SK-N-SH (cell line): ENCODE measurements at regions not wholly inside any gene's neighbourhood (a gene's known extent, or its start where the extent isn't known, plus 50 kb on each side); places are given as distances from the start of the nearest gene placed in this dataset.

Experiments
- CTCF ChIA-PET: fragments of 300-600, 350-600 bp; formaldehyde crosslinking; extraction: SDS; loops from one replicate; lab custom pipeline; 2021; lab: Yijun Ruan, JAX
- POLR2A ChIA-PET: fragments of 350-600 bp; sonication (Branson Sonifier 250); formaldehyde crosslinking; extraction: SDS; loops from one replicate; lab custom pipeline; 2020; ENCODE audit warnings: antibody characterized with exemption, inconsistent platforms; lab: Yijun Ruan, JAX
- DNase-seq: peaks from one replicate; pipeline ENCODE4 v3.0.0; 2012
- H2AFZ ChIP-seq: fragments of 200-600 bp; sonication (generic); 2 replicates; pipeline ENCODE4 v1.8.1; 2016; ENCODE audit warnings: antibody characterized with exemption, mild to moderate bottlenecking, low read depth
- H3F3A ChIP-seq: fragments of 200-600 bp; sonication (generic); replicated peaks from 2 replicates; pipeline ENCODE3; 2016; ENCODE audit warnings: antibody characterized with exemption, mild to moderate bottlenecking; ENCODE audit not compliant: insufficient read depth
- H3K27ac ChIP-seq, 2 experiments: fragments of 200-500 bp in 1 of 2; fragments of 200-600 bp in 1 of 2; sonication (Bioruptor generic) in 1 of 2; sonication (generic), shearing (Covaris generic) in 1 of 2; 2 replicates each; pipeline versions ENCODE4 v1.5.1 to v1.6.1; 2014 to 2016; ENCODE audit warnings: low read depth in 2 of 2, inconsistent platforms in 1 of 2, low read length in 1 of 2, mild to moderate bottlenecking in 1 of 2, mixed read lengths in 1 of 2
- H3K27me3 ChIP-seq: fragments of 200-600 bp; sonication (generic), shearing (Covaris generic); 2 replicates; pipeline ENCODE4 v1.6.1; 2016; ENCODE audit warnings: mixed run types; ENCODE audit not compliant: insufficient read depth
- H3K36me3 ChIP-seq, 2 experiments: fragments of 200-500 bp in 1 of 2; fragments of 200-600 bp in 1 of 2; sonication (Bioruptor generic) in 1 of 2; sonication (generic) in 1 of 2; replicated peaks in 1 of 2; 2 replicates each; pipeline versions ENCODE3 to v1.5.1; 2014 to 2016; ENCODE audit warnings: low read length in 1 of 2, mild to moderate bottlenecking in 1 of 2; ENCODE audit not compliant: insufficient read depth in 2 of 2, control insufficient read depth in 1 of 2
- H3K4me1 ChIP-seq, 2 experiments: fragments of 200-500 bp in 1 of 2; fragments of 200-600 bp in 1 of 2; sonication (Bioruptor generic) in 1 of 2; sonication (generic), shearing (Covaris generic) in 1 of 2; 2 replicates each; pipeline versions ENCODE4 v1.5.1 to v1.6.1; 2014 to 2016; ENCODE audit warnings: low read depth in 1 of 2, low read length in 1 of 2, mixed run types in 1 of 2; ENCODE audit not compliant: insufficient read depth in 2 of 2, control insufficient read depth in 1 of 2
- H3K4me2 ChIP-seq: fragments of 200-600 bp; sonication (generic), shearing (Covaris generic); 2 replicates; pipeline ENCODE4 v1.6.1; 2017; ENCODE audit warnings: mixed run types
- H3K4me3 ChIP-seq, 2 experiments: fragments of 200-500 bp in 1 of 2; fragments of 200-600 bp in 1 of 2; sonication (Bioruptor generic) in 1 of 2; sonication (generic), shearing (Covaris generic) in 1 of 2; 2 replicates each; pipeline versions ENCODE4 v1.5.1 to v1.8.1; 2014 to 2016; ENCODE audit warnings: low read depth in 2 of 2, inconsistent platforms in 1 of 2, low read length in 1 of 2, mild to moderate bottlenecking in 1 of 2, mixed read lengths in 1 of 2, moderate library complexity in 1 of 2
- H3K79me2 ChIP-seq: fragments of 200-600 bp; sonication (generic); 2 replicates; pipeline ENCODE4 v1.8.1; 2017; ENCODE audit warnings: mild to moderate bottlenecking; ENCODE audit not compliant: insufficient read depth
- H3K9ac ChIP-seq: fragments of 200-600 bp; sonication (generic); 2 replicates; pipeline ENCODE4 v1.6.1; 2017; ENCODE audit warnings: mixed run types
- H3K9me2 ChIP-seq: fragments of 200-600 bp; sonication (generic); 2 replicates; pipeline ENCODE4 v1.6.1; 2017; ENCODE audit warnings: mixed run types
- H3K9me3 ChIP-seq: fragments of 200-600 bp; sonication (generic); 2 replicates; pipeline ENCODE4 v1.6.1; 2017; ENCODE audit warnings: mixed run types, mild to moderate bottlenecking, moderate library complexity
- H4K20me1 ChIP-seq: fragments of 200-600 bp; sonication (generic); 2 replicates; pipeline ENCODE4 v1.6.1; 2017; ENCODE audit warnings: mild to moderate bottlenecking, mixed run types; ENCODE audit not compliant: insufficient read depth
- CHD2 ChIP-seq: fragments of 150-350 bp; IDR thresholded peaks from 2 replicates; pipeline ENCODE4 v1.6.1; 2018; ENCODE audit warnings: low read length; ENCODE audit not compliant: partially characterized antibody
- CTCF ChIP-seq: fragments of 200-600 bp; sonication (generic); IDR thresholded peaks from 2 replicates; pipeline ENCODE4 v1.6.1; 2017; ENCODE audit warnings: antibody characterized with exemption, mild to moderate bottlenecking, moderate library complexity
- ELF1 ChIP-seq: IDR thresholded peaks from 2 replicates; pipeline ENCODE4 v1.4.0; 2012
- EP300 ChIP-seq, 2 experiments: IDR thresholded peaks; 2 replicates each; pipeline versions ENCODE4 v1.4.0 to v1.6.1; 2012; ENCODE audit warnings: borderline replicate concordance in 1 of 2, low read depth in 1 of 2, low read length in 1 of 2
- FOSL2 ChIP-seq: IDR thresholded peaks from 2 replicates; pipeline ENCODE4 v1.4.0; 2012; ENCODE audit warnings: low read depth, mild to moderate bottlenecking, moderate library complexity, borderline replicate concordance
- FOXM1 ChIP-seq: IDR thresholded peaks from 2 replicates; pipeline ENCODE4 v1.4.0; 2012; ENCODE audit warnings: low read depth, mild to moderate bottlenecking
- GABPA ChIP-seq: IDR thresholded peaks from 2 replicates; pipeline ENCODE4 v1.4.0; 2012; ENCODE audit warnings: low read depth, mild to moderate bottlenecking
- GATA2 ChIP-seq: sonication (generic); formaldehyde crosslinking; IDR thresholded peaks from 2 replicates; pipeline ENCODE4 v1.5.0; 2020; ENCODE audit warnings: mild to moderate bottlenecking, missing genetic modification reagents
- JUND ChIP-seq: IDR thresholded peaks from 2 replicates; pipeline ENCODE4 v1.4.0; 2012
- MAX ChIP-seq: IDR thresholded peaks from 2 replicates; pipeline ENCODE4 v1.4.0; 2012; ENCODE audit warnings: low read depth
- MXI1 ChIP-seq: IDR thresholded peaks from 2 replicates; pipeline ENCODE4 v1.6.1; 2012; ENCODE audit warnings: mild to moderate bottlenecking, low read depth, low read length, improper control_type of control experiment
- NFIC ChIP-seq: IDR thresholded peaks from 2 replicates; pipeline ENCODE4 v1.4.0; 2012; ENCODE audit warnings: borderline replicate concordance
- POLR2AphosphoS5 ChIP-seq: IDR thresholded peaks from 2 replicates; pipeline ENCODE4 v1.6.1; 2012; ENCODE audit warnings: low read depth, low read length
- RFX5 ChIP-seq: IDR thresholded peaks from 2 replicates; pipeline ENCODE4 v1.6.1; 2012; ENCODE audit warnings: mild to moderate bottlenecking, improper control_type of control experiment, low read length
- RXRA ChIP-seq: IDR thresholded peaks from 2 replicates; pipeline ENCODE4 v1.4.0; 2012; ENCODE audit warnings: low read depth, mild to moderate bottlenecking, borderline replicate concordance
- TAF1 ChIP-seq: IDR thresholded peaks from 2 replicates; pipeline ENCODE4 v1.6.1; 2012; ENCODE audit warnings: low read depth, mild to moderate bottlenecking, low read length, moderate library complexity, borderline replicate concordance
- TCF12 ChIP-seq: IDR thresholded peaks from 2 replicates; pipeline ENCODE4 v1.4.0; 2012
- TEAD4 ChIP-seq: IDR thresholded peaks from 2 replicates; pipeline ENCODE4 v1.4.0; 2012; ENCODE audit warnings: mild to moderate bottlenecking, borderline replicate concordance; ENCODE audit not compliant: insufficient read depth
- YY1 ChIP-seq: IDR thresholded peaks from 2 replicates; pipeline ENCODE4 v1.4.0; 2012; ENCODE audit warnings: low read depth, mild to moderate bottlenecking
- WGBS: methylation state at CpG from one replicate; pipeline ENCODE4 v1.1.6; 2017; ENCODE audit warnings: low lambda C conversion rate; 5-methylcytosine and 5-hydroxymethylcytosine counted together
- TF ChIP-seq, protein P1 (sequence below): IDR thresholded peaks from 2 replicates; pipeline ENCODE4; 2012
- TF ChIP-seq, protein P2 (sequence below): fragments of 150-350 bp; IDR thresholded peaks from 2 replicates; pipeline ENCODE4 v1.6.1; 2017; ENCODE audit warnings: antibody characterized with exemption, low read length, low read depth, borderline replicate concordance

DNA sequence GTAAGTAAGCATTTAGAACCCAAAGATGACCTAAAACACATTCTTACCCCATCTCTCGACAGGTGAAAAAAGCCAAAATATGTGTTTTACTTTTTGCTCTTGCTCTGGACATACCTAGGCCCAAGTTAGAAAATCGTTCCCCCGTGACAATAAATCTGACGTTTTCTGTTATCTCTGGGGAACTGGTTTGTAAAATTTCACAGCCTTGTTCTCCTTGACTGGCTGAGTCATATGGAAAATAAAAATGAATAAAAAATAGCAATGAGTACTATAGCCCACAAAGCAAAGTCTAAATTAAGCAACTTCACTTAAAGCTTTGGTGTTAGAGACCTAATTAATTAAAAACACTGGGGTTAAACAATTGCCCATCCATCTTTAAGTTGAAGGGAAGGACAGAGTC is 286.9 kb upstream of the CLINT1 start:
- H4K20me1 ChIP-seq, result no peaks in the 10 kb centered on the region
- POLR2A ChIA-PET, result no interaction called here
- no peaks in the 10 kb centered on the region for H3K36me3 ChIP-seq
- 60% methylated on average over 4 of the region's 4 CpGs for WGBS
- no peak overlapping the region for H3K27ac ChIP-seq
- peaks cover 0 to 6% of the 10 kb centered on the region in 2 experiments; a peak in 2 of 4 replicates for H3K4me1 ChIP-seq
- H3F3A ChIP-seq, result no peaks in the 10 kb centered on the region
- TF ChIP-seq RXRA (no peak), FOXM1 (no peak), TEAD4 (no peak), EP300 (IDR thresholded peaks at IDR 0.05; ENCODE audit: borderline replicate concordance in 1 of 2, low read depth in 1 of 2, low read length in 1 of 2) (no peak), NFIC (no peak), TAF1 (no peak), YY1 (no peak), GABPA (no peak), CHD2 (no peak), ELF1 (no peak), JUND (no peak), GATA2 (no peak), POLR2AphosphoS5 (no peak)
- TF ChIP-seq, protein P1, sequence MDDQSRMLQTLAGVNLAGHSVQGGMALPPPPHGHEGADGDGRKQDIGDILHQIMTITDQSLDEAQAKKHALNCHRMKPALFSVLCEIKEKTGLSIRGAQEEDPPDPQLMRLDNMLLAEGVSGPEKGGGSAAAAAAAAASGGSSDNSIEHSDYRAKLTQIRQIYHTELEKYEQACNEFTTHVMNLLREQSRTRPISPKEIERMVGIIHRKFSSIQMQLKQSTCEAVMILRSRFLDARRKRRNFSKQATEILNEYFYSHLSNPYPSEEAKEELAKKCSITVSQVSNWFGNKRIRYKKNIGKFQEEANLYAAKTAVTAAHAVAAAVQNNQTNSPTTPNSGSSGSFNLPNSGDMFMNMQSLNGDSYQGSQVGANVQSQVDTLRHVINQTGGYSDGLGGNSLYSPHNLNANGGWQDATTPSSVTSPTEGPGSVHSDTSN, result no peak
- TF ChIP-seq, protein P2, sequence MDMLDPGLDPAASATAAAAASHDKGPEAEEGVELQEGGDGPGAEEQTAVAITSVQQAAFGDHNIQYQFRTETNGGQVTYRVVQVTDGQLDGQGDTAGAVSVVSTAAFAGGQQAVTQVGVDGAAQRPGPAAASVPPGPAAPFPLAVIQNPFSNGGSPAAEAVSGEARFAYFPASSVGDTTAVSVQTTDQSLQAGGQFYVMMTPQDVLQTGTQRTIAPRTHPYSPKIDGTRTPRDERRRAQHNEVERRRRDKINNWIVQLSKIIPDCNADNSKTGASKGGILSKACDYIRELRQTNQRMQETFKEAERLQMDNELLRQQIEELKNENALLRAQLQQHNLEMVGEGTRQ, result no peak
- TF ChIP-seq, all 33 proteins: peak for 0
- no peaks in the 10 kb centered on the region for H3K9me2 ChIP-seq
- H3K4me3 ChIP-seq, result no peak overlapping the region
- no peak overlapping the region for H3K4me2 ChIP-seq
- no peak for DNase-seq
- no peaks in the 10 kb centered on the region for H3K27me3 ChIP-seq
- H3K9me3 ChIP-seq, result no peaks in the 10 kb centered on the region
- CTCF ChIA-PET, result interaction anchor here (0.6 to 1.4 kb wide), 2 partner anchors 15 to 326 kb away, joined by 3 read pairs; no protein-coding TSS in a partner anchor
- H3K9ac ChIP-seq, result no peak overlapping the region
- H2AFZ ChIP-seq, result no peak overlapping the region
- H3K79me2 ChIP-seq, result no peaks in the 10 kb centered on the region

DNA sequence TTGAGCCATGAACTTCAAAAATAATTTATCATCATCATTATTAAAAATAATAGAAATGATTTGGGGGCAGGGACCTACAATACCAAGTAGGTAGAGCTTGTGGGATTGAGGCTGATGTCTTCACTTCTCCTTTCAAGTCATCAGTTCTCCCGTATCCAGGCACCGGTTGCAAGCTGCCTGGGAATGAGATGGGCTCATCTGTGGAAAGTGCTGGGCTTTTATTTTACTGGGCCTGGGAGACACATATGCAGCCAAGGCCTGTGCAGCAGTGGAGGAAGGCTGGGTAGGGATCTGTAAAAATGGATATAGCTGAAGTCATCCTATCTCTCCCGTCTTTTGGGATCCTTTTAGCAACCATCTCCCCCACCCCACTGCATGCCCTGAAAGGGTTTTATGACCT is 284.1 kb upstream of the CLINT1 start:
- Histone ChIP-seq H3K9me3 (no peaks in the 10 kb centered on the region), H3F3A (no peaks in the 10 kb centered on the region), H3K9ac (no peak overlapping the region), H3K4me2 (no peak overlapping the region), H3K36me3 (no peaks in the 10 kb centered on the region), H3K4me1 (peaks cover 0 to 6% of the 10 kb centered on the region in 2 experiments; a peak in 2 of 4 replicates), H4K20me1 (no peaks in the 10 kb centered on the region), H3K4me3 (no peak overlapping the region), H3K27ac (no peak overlapping the region), H3K79me2 (no peaks in the 10 kb centered on the region), H3K9me2 (no peaks in the 10 kb centered on the region), H2AFZ (no peak overlapping the region), H3K27me3 (no peaks in the 10 kb centered on the region)
- no peak for TF ChIP-seq YY1
- TF ChIP-seq RFX5, result no peak
- TF ChIP-seq CTCF, result no peak
- TF ChIP-seq MAX, result no peak
- no peak for TF ChIP-seq TCF12
- no peak for TF ChIP-seq TEAD4
- TF ChIP-seq GATA2, result no peak
- TF ChIP-seq EP300 (IDR thresholded peaks at IDR 0.05; ENCODE audit: borderline replicate concordance in 1 of 2, low read depth in 1 of 2, low read length in 1 of 2), result no peak
- TF ChIP-seq FOSL2, result no peak
- TF ChIP-seq RXRA, result no peak
- no peak for TF ChIP-seq MXI1
- POLR2A ChIA-PET, result no interaction called here
- whole genome bisulfite sequencing, result 47% methylated on average over 3 of the region's 3 CpGs
- CTCF ChIA-PET, result interaction anchor here (0.9 to 1.0 kb wide), 2 partner anchors 68 to 990 kb away, joined by 3 to 5 read pairs; no protein-coding TSS in a partner anchor
- DNase-seq, result no peak
